HG02610 (cell line): ENCODE measurements at regions not wholly inside any gene's neighbourhood (a gene's known extent, or its start where the extent isn't known, plus 50 kb on each side); places are given as distances from the start of the nearest gene placed in this dataset.

ENCODE experiments used
- ATAC-seq: cut with Tn5 transposase; IDR thresholded peaks from one replicate; pipeline ENCODE4 v1.9.1; 2021; ENCODE audit warnings: mild to moderate bottlenecking, moderate library complexity; ENCODE audit not compliant: unreplicated experiment

DNA sequence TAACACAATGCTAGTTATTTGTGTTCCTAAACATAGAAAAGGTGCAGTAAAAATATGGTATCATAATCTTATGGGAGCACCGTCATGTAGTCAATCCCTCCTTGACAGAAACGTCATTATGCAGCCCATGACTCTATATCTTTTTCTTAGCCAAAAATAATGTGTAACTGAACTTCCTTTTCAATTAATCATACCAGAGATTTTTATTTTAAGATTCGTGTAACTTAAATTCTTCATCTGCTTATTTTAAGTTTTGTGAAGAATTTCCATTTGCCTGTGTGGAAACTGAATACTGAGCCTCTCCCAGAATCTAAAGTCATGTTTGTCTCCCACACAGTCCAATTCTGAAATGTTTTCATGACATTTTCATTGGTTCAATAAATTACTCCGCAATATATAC lies 699.1 kb downstream of the KCNA4 start:
- ATAC-seq, result no peak

DNA sequence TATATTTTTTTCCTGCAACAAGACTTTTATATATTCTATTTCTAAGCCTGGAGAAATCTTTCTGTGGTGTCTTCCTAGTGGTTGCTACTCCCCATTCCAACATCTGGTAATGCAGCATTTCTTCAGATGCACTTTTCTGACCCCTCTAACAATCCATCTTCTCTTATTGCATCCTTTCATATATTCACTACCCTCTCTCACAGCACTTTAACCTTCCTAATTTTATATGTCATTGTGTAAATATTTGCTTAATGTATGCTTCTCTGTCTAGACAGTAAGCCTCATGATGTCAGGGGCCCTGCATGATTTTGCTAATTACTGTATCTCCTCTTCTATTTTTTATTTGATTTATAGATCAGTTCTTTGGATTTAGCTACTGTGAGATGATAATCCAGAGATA lies 701.6 kb downstream of the KCNA4 start:
- no peak for ATAC-seq

DNA sequence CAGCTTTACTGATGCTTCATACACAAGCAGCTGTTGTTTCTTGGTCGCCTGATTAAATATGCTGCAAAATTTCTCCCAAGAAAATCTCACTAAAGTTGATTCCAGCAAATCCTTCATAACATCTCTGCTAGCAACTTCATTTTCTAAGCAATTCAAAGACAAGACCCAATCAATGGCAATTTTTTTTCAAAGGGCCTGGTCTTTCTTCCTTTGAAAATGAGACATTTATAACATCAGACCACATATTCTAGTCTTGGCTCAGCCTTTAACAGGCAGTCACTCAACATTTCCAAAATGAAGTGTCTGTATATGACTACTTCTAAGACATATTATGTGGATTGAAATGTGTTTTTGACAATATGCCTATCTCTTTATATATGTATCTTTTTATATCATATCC lies 702.6 kb downstream of the KCNA4 start:
- no peak for ATAC-seq

GRCh38 chr11:29312812-29313211 lies 704.0 kb downstream of the KCNA4 start:
- no peak for ATAC-seq

- ATAC-seq, result no peak
Observed at GRCh38 chr11:29310725-29311342, 706.0 kb downstream of the KCNA4 start.

DNA sequence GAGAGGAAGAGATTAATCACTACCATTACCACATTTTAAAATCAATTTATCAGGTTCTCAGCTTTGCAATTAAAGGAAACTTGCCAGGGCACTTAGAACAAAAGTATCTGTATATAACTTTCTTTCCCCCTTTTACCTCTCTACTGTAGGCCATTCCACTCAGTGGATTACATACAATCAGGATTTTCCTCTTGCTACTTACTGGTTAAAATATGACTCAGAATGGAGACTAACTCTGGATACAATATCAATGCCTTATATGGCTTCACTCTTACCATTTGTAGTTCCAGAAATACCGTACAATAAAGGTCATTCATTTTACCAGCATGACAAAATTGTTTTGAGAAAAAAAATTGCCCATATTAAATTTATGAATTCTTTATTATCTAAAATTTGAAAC lies 706.8 kb downstream of the KCNA4 start:
- no peak for ATAC-seq

GRCh38 chr11:29306527-29306926 lies 710.3 kb downstream of the KCNA4 start:
- no peak for ATAC-seq

DNA sequence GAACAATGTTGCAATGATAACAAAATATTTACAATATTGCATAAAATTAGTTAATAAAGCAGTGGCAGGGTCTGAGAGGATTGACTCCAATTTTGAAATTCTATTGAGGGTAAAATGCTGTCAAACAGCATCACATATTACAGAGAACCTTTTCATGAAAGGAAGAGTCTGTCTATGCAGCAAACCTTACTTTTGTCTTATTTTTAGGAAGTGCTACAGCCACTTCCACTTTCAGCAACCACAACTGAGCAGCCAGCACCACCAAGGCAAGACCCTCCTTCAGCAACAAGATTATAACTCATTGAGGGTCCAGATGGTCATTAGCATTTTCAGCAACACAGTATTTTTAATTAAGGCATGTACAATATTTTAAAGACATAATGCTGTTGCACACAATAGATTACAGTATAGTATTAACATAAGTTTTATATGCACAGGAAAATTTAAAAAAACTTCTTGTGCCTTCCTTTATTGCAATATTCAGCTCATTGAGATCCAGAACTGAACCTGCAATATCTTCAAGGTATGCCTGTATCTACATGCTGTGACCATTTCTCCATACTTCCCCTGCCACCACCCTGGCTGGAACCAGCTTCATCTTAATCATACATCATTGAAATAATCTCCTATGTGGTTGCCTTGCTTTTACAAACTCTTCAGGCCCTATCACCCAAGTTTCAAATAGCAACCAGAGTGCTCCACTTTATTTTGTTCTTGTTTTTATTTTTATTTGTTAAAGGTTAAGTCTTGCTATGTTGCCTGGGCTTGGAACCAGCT lies 711.2 kb downstream of the KCNA4 start:
- ATAC-seq, result no peak

DNA sequence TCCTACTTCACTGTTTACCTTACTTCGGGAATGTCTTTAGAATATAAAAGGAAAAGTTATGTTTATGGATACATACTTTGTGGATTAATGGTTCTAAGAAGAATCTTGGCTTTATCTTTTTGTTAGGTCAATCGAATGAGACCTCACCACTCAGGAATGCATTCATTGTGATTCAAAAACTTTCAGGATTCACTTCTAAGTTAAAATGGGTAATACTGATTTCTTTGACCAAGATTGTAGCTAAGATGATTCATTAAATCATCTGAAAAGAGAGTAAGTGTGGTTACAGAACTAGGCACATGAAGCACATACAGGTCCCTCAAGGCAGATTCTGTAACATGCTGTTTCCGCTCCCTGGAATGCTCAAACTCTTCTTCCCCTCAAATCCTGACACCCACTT lies 716.4 kb downstream of the KCNA4 start:
- no peak for ATAC-seq

- ATAC-seq, result no peak
Observed at GRCh38 chr11:29296680-29297079, 720.1 kb downstream of the KCNA4 start.

DNA sequence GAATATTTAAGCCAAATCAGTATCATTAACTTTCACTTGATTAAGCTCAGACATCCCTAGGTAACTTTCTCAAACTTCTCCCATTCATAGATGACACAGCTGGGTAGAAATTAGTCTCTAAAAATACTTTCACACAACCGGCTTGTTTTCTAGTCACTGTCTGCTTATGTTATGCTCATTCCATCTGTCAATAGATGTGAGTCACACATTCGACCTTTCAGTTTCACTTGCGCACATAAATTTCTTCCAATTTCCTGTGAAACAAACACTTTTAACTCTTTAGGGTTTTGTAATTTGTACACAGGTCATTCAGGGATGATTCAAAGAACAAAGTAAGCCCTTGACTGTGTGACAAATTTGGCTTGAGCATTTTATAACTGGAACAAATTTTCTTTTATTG lies 723.0 kb downstream of the KCNA4 start:
- peak; percentile 98 for ATAC-seq

DNA sequence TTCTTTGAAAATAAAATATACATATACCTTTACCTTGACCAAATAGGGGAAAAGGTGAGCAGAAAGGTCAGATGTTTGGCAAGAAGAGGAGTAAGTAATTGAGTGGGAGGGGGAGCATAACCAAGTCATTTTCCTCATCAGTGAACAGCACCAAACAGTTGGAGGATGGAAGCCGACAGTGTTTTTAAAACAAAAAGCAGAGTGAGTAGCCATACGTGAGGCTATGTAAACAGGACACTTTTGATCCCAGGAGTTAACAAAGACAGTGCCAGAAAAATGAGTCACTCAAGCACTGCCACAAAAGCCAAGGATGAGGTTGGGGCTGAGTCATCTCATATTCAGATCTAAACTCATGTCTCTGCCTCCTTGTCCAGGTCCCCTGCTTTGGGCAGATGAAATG lies 734.7 kb downstream of the KCNA4 start:
- ATAC-seq, result peak; percentile 63

DNA sequence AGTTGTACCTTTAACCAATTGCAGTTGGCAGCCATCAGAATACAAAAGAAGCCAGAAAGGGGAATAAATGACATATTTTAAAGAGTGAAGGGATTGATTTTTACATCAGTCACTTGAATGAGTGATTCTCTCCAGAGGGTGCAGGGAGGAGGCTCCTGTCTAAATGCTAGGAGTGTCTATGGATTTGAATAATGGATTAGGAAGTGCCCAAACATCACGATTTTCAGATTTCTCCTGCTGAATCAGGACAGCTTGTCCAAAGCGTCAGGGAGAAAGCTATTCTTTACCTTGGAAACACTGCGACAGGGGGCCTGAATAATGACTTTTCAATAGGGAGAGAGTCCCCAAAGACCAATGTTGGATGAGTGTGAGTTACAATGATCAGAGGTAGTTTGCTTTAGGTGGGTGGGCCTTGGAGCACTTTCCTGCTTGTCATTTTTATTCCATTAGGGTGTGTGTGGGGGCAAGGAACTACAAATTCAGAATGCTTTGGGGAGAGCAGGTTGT lies 735.5 kb downstream of the KCNA4 start:
- ATAC-seq, result no peak

GRCh38 chr11:29280452-29280851 lies 736.4 kb downstream of the KCNA4 start:
- peak; percentile 75 for ATAC-seq

DNA sequence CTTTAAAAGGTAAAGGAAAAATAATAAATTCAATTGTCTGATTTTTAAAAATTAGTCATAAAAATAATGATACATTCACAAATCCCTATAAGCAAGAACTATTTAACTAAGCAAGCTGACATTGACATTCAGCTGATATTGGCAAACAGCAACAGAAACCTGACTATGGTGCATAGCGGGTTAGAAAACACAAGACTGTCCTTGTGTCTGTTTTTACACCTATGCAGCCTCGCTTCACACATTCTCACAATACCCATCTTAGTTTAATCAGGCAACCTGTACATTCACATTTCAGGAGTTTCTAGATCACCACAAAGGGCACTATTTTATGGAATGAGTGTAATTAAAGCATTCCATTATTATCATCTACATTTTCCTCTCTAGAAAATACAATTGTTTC lies 737.1 kb downstream of the KCNA4 start:
- no peak for ATAC-seq

DNA sequence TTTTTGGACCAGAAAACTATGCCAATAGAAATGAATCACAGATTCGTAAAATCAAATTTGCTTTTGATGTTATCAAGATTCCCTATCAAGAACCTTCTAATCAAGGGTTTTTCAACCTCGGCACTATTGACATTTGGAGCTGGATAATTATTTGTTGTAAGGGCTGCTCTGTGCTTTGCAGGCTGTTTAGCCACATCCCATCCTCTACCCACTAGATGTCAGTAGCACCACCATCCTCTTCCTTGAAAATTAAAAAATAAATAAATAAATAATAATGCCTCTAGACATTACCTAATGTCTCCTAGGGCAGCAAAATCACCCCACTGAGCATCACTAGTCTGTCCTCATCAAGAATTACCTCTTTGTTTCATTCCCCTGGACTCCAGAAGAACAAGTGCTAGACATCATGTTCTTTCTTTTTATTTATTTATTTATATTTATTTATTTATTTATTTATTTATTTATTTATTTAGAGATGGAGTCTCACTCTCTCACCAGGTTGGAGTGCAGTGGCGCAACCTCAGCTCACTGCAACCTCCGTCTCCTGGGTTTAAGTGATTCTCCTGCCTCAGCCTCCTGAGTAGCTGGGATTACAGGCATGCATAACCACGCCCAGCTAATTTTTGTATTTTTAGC lies 744.7 kb downstream of the KCNA4 start:
- no peak for ATAC-seq

GRCh38 chr11:29271616-29272015 lies 745.2 kb downstream of the KCNA4 start:
- ATAC-seq, result no peak

GRCh38 chr11:29268733-29269132 lies 748.1 kb downstream of the KCNA4 start:
- no peak for ATAC-seq

DNA sequence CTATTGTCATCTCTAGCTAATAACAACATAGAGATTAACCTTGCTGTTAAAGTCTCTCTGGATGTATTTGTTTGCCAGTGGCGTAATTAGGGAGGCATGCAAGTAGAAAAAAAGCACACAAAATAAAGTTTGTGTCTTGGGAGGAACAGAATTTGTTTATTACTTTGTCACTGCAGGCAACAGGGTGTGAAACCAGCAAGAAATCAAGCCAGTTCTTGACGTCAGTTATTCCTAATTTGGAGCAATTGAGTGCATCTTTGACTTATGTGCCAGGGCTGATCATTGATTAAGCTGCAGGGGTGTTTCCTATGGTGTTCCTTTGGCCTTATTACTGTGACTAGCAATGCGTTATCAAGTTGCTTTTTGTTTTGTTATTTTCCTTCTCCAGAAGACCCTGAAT lies 751.0 kb downstream of the KCNA4 start:
- no peak for ATAC-seq

DNA sequence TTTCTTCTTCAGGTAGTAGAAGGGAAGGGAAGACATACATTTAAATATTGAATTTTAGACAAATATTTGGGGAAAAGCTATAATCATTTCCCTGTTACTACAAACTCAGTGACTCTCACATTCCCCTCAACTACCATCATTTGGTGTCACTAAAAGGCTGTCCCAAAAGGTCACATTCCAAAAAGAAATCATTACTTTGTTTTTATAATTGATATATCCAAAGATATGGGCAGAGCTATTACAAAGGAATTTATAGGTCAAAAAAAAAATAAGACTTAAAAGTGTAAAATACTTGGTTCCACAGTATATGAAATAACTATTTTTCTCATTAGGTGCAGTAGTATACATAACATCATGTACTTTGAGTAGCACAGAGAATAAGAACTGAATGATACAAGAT lies 751.4 kb downstream of the KCNA4 start:
- ATAC-seq, result no peak

DNA sequence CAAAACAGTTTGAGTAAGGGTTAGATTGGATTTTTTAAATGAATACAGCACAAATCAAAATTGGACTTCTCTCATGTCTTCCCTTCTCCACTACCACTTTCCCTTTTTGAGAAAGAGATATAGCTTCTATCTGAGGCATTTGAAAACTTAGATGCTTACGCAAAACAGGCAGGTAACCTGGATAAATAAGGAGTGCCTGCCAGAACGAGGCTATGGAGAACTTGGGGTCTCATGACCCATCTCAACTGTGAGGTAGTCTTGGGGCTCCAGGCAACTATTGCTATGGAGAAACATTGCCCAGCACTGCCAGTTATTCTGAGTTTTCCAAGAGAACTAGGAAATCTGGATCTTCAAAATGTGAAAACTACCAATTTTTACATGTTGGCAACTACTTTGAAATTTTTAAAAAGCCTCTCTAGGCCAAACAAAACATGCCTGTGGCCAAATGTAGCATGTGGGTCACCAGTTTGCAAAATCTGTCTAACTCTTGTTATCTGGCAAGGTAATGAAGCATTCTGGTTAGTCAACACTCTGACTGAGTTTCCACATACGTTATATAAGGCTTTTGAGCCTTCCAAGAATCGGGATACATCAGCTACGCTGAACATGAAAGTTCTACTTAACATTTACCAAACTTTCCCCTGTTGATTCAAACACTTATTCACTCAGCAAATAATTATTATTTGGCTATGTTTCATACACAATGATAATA lies 752.7 kb downstream of the KCNA4 start:
- no peak for ATAC-seq
